ENCODE measurements at regions not wholly inside any gene's neighbourhood (a gene's known extent, or its start where the extent isn't known, plus 50 kb on each side); places are given as distances from the start of the nearest gene placed in this dataset.

GRCh38 chr6:154891901-154892300 is 103.2 kb upstream of the TIAM2 start (continued):
- TF ChIP-seq CHD7 (IDR thresholded peaks at IDR 0.05; ENCODE audit: insufficient replicate concordance, low read length): no peak
- TF ChIP-seq ATF2 (IDR thresholded peaks at IDR 0.05; ENCODE audit: low read length): no peak
- TF ChIP-seq JUND (IDR thresholded peaks at IDR 0.05; ENCODE audit: low read length): no peak
- no peak for TF ChIP-seq TBP (IDR thresholded peaks at IDR 0.05; ENCODE audit: low read depth, low read length)
- no peak for TF ChIP-seq USF2 (IDR thresholded peaks at IDR 0.05; ENCODE audit: low read length)
- TF ChIP-seq POLR2AphosphoS5 (IDR thresholded peaks at IDR 0.05; ENCODE audit: low read depth, low read length): no peak
- TF ChIP-seq CHD1 (IDR thresholded peaks at IDR 0.05; ENCODE audit: low read depth, low read length): no peak
- no peak for TF ChIP-seq SRF (IDR thresholded peaks at IDR 0.05; ENCODE audit: low read depth, low read length)
- TF ChIP-seq CTBP2 (IDR thresholded peaks at IDR 0.05; ENCODE audit: borderline replicate concordance, insufficient read depth, insufficient read length, low read length): no peak
- no peak for TF ChIP-seq BCL11A (IDR thresholded peaks at IDR 0.05; ENCODE audit: low read depth in 2 of 2, low read length in 2 of 2)

All from H1 (cell line).